B cell (primary cell): ENCODE measurements at regions not wholly inside any gene's neighbourhood (a gene's known extent, or its start where the extent isn't known, plus 50 kb on each side); places are given as distances from the start of the nearest gene placed in this dataset.

Experiments
- CTCF ChIP-seq: fragments of 200-600 bp; IDR thresholded peaks from one replicate; pipeline ENCODE4 v1.8.0; 2022; ENCODE audit warnings: antibody characterized with exemption, mild to moderate bottlenecking
- EZH2 ChIP-seq: IDR thresholded peaks from 2 replicates; pipeline ENCODE4 v1.6.1; 2012; ENCODE audit warnings: borderline replicate concordance, low read depth, mild to moderate bottlenecking, moderate library complexity, low read length; ENCODE audit not compliant: insufficient read depth, poor library complexity, severe bottlenecking

GRCh38 chrX:66988331-66988730 is 349.5 kb upstream of the EDA2R start:
- TF ChIP-seq CTCF (no peak), EZH2 (no peak)
